ENCODE measurements at regions not wholly inside any gene's neighbourhood (a gene's known extent, or its start where the extent isn't known, plus 50 kb on each side); places are given as distances from the start of the nearest gene placed in this dataset.

DNA sequence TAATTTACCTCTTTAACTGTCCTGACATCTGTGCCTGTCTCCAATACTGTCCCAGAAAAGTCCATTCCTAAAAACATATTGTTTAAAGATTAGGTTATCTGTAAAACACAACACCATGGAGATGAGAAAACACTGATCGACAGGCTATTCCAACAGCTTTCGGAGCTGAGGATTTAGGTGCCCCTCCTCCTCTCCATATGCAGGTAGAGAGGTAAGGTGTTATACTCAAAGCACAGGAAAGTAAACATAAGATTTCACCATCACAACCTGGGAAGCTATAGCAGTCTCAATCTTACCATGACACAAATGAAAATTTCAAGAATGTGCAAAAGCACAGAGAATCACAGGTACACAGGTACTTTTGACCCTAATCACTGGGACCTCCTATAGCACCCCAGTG, 60.9 kb upstream of the RASAL2 start:
- intact Hi-C loops (cut with micrococcal nuclease; ENCODE audit: unreplicated experiment): no loop called here
- ATAC-seq (no peak), DNase-seq (ENCODE audit: low read depth, low spot score) (no peak)
- Histone ChIP-seq H3K9me3 (ENCODE audit: control insufficient read depth, insufficient read depth, low read depth, low read length) (no peaks in the 10 kb centered on the region), H3K27me3 (ENCODE audit: control insufficient read depth, insufficient read depth, low read length) (no peaks in the 10 kb centered on the region), H3K4me3 (ENCODE audit: low read depth in 2 of 2, low read length in 2 of 2) (no peak overlapping the region), H3K36me3 (ENCODE audit: control insufficient read depth, insufficient read depth, low read length) (no peaks in the 10 kb centered on the region), H3K27ac (ENCODE audit: low read length) (no peak overlapping the region), H3K4me1 (ENCODE audit: control insufficient read depth, insufficient read depth, low read length) (peaks cover under 1% of the 10 kb centered on the region; the same call in 1 of the 2 replicates)
- ChIA-PET CTCF (no interaction called here), POLR2A (no interaction called here)
- TF ChIP-seq TCF7L2 (IDR thresholded peaks at IDR 0.05; ENCODE audit: low read depth, low read length): no peak
- no peak for TF ChIP-seq POLR2AphosphoS5 (IDR thresholded peaks at IDR 0.05; ENCODE audit: low read depth, low read length)
- TF ChIP-seq, protein P1, sequence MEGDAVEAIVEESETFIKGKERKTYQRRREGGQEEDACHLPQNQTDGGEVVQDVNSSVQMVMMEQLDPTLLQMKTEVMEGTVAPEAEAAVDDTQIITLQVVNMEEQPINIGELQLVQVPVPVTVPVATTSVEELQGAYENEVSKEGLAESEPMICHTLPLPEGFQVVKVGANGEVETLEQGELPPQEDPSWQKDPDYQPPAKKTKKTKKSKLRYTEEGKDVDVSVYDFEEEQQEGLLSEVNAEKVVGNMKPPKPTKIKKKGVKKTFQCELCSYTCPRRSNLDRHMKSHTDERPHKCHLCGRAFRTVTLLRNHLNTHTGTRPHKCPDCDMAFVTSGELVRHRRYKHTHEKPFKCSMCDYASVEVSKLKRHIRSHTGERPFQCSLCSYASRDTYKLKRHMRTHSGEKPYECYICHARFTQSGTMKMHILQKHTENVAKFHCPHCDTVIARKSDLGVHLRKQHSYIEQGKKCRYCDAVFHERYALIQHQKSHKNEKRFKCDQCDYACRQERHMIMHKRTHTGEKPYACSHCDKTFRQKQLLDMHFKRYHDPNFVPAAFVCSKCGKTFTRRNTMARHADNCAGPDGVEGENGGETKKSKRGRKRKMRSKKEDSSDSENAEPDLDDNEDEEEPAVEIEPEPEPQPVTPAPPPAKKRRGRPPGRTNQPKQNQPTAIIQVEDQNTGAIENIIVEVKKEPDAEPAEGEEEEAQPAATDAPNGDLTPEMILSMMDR (IDR thresholded peaks at IDR 0.05): no peak
- TF ChIP-seq SIN3A (IDR thresholded peaks at IDR 0.05; ENCODE audit: borderline replicate concordance, insufficient read depth, low read depth, low read length): no peak
- TF ChIP-seq, protein P2, sequence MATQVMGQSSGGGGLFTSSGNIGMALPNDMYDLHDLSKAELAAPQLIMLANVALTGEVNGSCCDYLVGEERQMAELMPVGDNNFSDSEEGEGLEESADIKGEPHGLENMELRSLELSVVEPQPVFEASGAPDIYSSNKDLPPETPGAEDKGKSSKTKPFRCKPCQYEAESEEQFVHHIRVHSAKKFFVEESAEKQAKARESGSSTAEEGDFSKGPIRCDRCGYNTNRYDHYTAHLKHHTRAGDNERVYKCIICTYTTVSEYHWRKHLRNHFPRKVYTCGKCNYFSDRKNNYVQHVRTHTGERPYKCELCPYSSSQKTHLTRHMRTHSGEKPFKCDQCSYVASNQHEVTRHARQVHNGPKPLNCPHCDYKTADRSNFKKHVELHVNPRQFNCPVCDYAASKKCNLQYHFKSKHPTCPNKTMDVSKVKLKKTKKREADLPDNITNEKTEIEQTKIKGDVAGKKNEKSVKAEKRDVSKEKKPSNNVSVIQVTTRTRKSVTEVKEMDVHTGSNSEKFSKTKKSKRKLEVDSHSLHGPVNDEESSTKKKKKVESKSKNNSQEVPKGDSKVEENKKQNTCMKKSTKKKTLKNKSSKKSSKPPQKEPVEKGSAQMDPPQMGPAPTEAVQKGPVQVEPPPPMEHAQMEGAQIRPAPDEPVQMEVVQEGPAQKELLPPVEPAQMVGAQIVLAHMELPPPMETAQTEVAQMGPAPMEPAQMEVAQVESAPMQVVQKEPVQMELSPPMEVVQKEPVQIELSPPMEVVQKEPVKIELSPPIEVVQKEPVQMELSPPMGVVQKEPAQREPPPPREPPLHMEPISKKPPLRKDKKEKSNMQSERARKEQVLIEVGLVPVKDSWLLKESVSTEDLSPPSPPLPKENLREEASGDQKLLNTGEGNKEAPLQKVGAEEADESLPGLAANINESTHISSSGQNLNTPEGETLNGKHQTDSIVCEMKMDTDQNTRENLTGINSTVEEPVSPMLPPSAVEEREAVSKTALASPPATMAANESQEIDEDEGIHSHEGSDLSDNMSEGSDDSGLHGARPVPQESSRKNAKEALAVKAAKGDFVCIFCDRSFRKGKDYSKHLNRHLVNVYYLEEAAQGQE (IDR thresholded peaks at IDR 0.05; ENCODE audit: insufficient read depth in 1 of 2, low read depth in 2 of 2, low read length in 1 of 2): no peak
- in situ Hi-C loops (cut with HindIII; ENCODE audit: low pct_unique_long_range_greater_than_20kb, low sequenced_read_pairs): no loop called here
- no TSS peak for BruUV-seq (replicated peaks)

DNA sequence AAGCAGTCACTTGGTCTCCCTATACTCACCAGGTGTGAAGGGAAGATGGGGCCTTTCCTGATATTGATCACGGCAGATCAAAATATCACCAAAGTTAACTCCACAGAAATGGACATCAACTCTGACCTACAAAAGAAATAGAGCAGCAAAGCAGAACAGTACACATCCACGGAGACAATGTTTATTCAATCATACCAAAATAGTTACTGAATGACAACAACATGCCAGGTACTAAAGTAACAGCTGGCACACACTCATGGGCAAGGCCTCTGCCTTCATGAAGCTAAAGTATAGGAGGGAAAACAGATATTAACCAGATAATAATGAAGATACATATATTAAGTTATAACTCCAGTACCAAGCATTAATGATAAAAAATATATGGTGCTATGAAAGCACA, 59.2 kb upstream of the RASAL2 start:
- Histone ChIP-seq H3K27ac (ENCODE audit: low read length) (no peak overlapping the region), H3K36me3 (ENCODE audit: control insufficient read depth, insufficient read depth, low read length) (no peaks in the 10 kb centered on the region), H3K27me3 (ENCODE audit: control insufficient read depth, insufficient read depth, low read length) (no peaks in the 10 kb centered on the region), H3K4me1 (ENCODE audit: control insufficient read depth, insufficient read depth, low read length) (peaks cover 8% of the 10 kb centered on the region), H3K4me3 (ENCODE audit: low read depth in 2 of 2, low read length in 2 of 2) (no peak overlapping the region), H3K9me3 (ENCODE audit: control insufficient read depth, insufficient read depth, low read depth, low read length) (no peaks in the 10 kb centered on the region)
- intact Hi-C loops (cut with micrococcal nuclease; ENCODE audit: unreplicated experiment) (no loop called here), in situ Hi-C loops (cut with HindIII; ENCODE audit: low pct_unique_long_range_greater_than_20kb, low sequenced_read_pairs) (no loop called here)
- TF ChIP-seq TCF7L2 (IDR thresholded peaks at IDR 0.05; ENCODE audit: low read depth, low read length) (no peak), SIN3A (IDR thresholded peaks at IDR 0.05; ENCODE audit: borderline replicate concordance, insufficient read depth, low read depth, low read length) (no peak), POLR2AphosphoS5 (IDR thresholded peaks at IDR 0.05; ENCODE audit: low read depth, low read length) (no peak)
- TF ChIP-seq, protein P2 (IDR thresholded peaks at IDR 0.05; ENCODE audit: insufficient read depth in 1 of 2, low read depth in 2 of 2, low read length in 1 of 2): no peak
- TF ChIP-seq, protein P1 (IDR thresholded peaks at IDR 0.05): no peak
- DNase-seq (ENCODE audit: low read depth, low spot score) (no peak), ATAC-seq (no peak)
- ChIA-PET POLR2A (no interaction called here), CTCF (no interaction called here)
- BruUV-seq (replicated peaks): no TSS peak

All from Panc1 (cell line).